SK-N-SH treated with all-trans-retinoic acid at 6 μM for 48 hours (cell line): ENCODE measurements at regions not wholly inside any gene's neighbourhood (a gene's known extent, or its start where the extent isn't known, plus 50 kb on each side); places are given as distances from the start of the nearest gene placed in this dataset.

Experiments used
- ARNTL ChIP-seq: fragments of 450-650 bp; formaldehyde crosslinking; IDR thresholded peaks from 2 replicates; pipeline ENCODE4 v1.5.0; 2020; ENCODE audit warnings: low read depth, mild to moderate bottlenecking, moderate library complexity, borderline replicate concordance
- ESRRG ChIP-seq: fragments of 250-450 bp; sonication (Bioruptor Pico); IDR thresholded peaks from 2 replicates; pipeline ENCODE4 v1.6.1; 2021; ENCODE audit warnings: mild to moderate bottlenecking
- PATZ1 ChIP-seq: fragments of 250-450 bp; sonication (Bioruptor Pico); IDR thresholded peaks from 2 replicates; pipeline ENCODE4 v1.8.0; 2020; ENCODE audit warnings: mild to moderate bottlenecking, moderate library complexity, borderline replicate concordance
- TSHZ2 ChIP-seq: fragments of 250-450 bp; sonication (Bioruptor Pico); IDR thresholded peaks from 2 replicates; pipeline ENCODE4 v1.5.0; 2020; ENCODE audit warnings: mild to moderate bottlenecking, moderate library complexity
- ZNF565 ChIP-seq: fragments of 450-650 bp; formaldehyde crosslinking; conservative IDR thresholded peaks from 2 replicates; pipeline ENCODE4 v1.5.0; 2020; ENCODE audit warnings: low read depth, mild to moderate bottlenecking, moderate library complexity

GRCh38 chr12:24751181-24751580 lies 197.7 kb downstream of the BCAT1 start:
- TF ChIP-seq PATZ1 (CRISPR knock-in tag), result no peak
- TF ChIP-seq ZNF565 (CRISPR knock-in tag), result no peak
- no peak for TF ChIP-seq TSHZ2 (CRISPR knock-in tag)
- TF ChIP-seq ARNTL (CRISPR knock-in tag), result no peak
- no peak for TF ChIP-seq ESRRG (CRISPR knock-in tag)
